NCI-H345 treated with DMSO at 0.1 percent for 48 hours (cell line): ENCODE measurements at regions not wholly inside any gene's neighbourhood (a gene's known extent, or its start where the extent isn't known, plus 50 kb on each side); places are given as distances from the start of the nearest gene placed in this dataset.
A peak's percentile ranks its signal among the peaks of the same experiment; 100 is the strongest.
"Not testable (repeated sequence)": the region's sequence is repeated elsewhere in the genome, so short reads cannot be mapped to it uniquely, and the experiment has no call there.

ENCODE experiments used
- DNase-seq: peaks from one replicate; lab custom pipeline; 2025; ENCODE audit not compliant: unreplicated experiment; lab: John Stamatoyannopoulos, UW

DNA sequence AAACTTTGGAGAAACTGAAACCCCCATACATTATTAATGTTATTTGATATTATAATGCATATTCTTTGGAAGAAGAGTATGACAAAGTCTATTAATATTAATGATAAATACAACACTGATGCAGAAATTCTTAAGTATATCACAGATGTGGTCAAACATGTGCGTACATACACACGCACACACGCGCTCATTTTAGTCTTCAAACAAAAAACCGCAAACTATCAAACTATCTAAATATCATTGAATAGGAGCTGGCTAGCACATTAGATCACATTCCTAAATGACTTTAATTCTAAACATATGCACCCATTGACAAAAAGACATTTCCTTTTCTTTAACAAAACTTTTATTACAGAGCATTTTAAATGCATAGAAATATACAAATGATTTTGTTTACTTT is 872.7 kb downstream of the SLC16A7 start:
- no peak for DNase-seq

DNA sequence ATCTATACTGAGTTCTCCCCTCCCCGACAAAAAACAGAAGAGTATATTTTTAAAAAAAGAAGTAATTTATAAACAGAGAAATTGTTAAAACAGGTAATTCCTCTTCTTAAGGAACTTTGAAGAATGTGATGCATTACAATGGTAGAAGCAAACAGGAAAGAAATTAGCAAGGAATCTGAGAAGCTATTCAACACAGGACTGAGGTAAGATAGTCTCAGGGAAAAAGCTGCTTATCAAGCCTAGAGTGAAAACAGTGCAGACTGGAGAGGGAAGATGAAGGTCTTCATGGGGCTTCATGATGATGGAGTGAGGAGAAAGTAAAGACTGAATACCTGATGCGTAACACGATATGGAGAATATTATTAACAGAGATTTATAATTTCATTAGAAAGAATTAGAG is 880.0 kb downstream of the SLC16A7 start:
- DNase-seq: no peak

DNA sequence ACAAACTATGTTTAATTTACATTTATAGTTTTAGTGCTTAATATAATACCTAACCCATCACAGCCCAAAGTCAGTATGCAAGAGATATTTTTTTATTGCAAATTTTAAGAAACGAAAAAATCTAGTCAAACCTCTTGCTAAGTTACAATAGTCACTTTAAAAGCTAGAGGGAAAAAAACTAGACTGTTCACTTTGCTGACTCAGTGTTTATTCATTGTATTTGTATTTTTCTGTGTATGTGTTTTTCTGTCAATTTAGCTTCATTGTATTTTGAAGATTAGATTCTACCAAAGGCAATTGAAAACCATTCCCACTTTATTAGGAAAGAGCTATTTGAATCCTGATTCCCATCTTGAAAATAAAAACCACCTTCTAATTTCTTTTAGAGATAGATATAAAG is 891.5 kb downstream of the SLC16A7 start:
- DNase-seq: no peak

DNA sequence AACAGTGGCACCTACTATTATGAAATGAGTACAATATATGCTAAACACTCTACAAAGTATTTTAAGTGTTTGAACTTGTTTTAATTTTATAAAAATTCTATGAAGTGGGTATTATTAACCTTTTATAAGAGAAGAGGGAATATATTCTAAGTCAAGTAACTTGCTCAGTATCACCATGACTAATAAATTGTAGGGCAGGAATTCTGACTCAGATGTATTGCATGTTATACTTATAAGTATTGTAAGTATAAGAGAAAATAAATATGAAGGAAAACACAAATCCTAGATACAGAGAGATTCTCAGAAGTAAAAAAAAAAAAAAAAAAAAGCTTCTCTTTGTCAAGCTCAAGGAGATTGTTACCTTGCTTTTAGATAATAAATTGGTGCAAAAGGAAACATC is 893.2 kb downstream of the SLC16A7 start:
- no peak for DNase-seq

DNA sequence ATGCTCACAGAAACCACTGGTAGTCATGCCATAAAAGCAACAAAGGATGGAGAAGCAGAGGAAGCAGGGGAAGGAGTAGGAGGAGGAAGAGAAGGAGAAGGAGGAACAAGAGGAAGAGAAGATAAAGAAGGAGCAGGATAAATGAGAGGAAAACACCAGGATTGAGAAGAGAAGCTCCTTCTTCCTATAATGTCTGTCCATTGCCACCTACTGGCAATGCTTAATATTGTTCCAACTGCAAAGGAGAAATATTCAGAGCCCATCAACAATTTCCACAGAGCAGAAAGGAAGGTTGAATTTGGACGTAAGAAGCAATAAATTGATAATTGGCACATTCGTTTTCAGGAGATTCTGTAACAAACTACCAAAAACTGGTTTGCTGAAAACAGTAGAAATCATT is 898.4 kb downstream of the SLC16A7 start:
- DNase-seq: peak; percentile 3

DNA sequence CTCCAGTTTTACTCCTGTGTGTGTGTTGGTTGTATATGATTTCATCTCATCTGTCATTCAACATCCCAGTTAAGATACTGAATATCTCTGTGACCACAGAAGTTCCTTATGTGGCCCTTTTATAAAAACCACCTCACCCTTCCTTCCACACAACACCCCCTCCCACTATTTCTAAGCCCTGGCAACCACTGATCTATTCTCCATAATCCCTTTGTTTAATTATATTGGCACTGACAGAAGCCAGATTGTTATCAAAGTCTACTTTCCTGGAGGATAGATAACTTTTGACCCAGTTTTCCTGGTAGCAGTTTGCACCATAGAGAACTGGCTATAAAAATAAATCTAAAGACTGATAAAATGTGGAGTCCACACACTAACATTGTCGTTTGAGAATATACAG is 902.8 kb downstream of the SLC16A7 start:
- DNase-seq: no peak

DNA sequence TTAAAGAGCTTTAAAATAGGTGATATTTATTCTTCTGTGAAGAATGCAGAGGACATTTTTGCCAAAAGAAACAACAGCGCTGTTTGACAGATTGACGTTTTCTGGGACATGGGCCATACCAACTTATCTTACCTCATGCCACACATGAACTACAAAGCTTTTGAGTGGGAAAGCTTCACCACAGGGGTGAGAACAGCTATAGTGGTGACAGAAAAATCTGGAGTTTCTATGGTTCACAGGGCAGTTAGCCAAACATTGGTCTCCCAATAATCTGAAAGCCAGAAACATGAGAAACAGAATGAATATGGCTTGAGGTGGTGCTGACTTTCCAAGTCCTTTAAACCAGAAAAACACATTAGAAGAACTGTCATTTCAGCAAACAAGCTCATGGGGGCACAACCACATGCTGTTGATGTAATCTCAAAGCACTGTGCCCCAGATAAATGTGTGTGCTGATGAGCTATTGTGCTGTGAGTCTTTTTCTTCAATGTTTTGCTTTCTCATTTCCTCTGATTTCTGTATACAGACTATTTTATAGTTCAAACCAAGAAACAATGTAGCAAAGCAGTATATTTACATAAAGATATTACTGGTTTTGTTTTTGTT is 905.4 kb downstream of the SLC16A7 start:
- DNase-seq: no peak

DNA sequence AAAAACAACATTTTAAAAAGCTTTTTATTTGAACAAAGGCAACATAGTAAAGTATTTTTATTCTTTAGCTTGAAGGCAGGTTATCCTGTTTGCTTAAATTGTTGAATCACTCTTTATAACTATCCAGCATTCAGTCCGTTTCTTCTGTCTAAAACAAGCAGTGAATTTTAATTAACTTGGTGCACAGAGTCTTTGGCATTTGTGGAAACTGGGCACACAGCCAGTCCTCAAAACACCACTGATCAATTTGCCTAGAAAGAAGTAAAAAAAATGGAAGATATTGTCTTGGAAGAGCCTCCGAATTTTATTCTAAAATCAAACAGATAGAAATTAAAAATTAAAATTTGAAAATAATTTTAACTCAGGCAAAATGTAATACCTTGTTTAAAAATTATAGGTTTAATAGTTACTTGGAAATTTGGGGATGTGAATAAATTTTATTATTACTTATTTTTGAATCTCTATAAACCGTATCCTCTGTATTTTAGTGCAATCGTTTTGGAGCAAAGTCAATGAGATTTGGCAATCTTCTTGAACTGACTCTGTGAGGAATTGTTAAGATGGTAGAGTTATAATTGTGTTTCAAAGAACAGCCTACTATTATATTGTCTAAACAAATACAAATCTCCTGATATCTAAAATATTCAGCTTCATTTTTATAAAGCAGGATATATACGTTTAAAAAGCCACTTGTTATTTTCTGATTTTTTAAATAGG is 927.0 kb downstream of the SLC16A7 start:
- no peak for DNase-seq

DNA sequence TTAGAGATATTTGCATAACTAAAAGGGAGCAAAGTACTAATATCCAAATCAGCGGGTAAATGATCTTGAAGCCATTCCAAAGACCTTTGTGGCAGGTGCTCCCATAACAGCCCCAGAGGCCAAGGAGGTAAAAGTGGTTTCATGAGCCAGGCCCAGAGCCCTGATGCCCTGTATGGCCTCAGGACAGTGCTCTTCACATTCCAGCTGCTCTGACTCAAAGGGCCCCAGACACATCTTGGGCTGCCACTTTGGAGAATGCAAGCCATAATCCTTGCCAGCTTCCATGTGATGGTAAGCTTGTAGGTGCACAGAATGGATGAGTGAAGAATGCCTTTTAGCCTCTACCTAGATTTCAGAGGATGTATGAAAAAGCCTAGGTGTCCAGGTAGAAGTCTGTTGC is 933.4 kb downstream of the SLC16A7 start:
- no peak for DNase-seq

DNA sequence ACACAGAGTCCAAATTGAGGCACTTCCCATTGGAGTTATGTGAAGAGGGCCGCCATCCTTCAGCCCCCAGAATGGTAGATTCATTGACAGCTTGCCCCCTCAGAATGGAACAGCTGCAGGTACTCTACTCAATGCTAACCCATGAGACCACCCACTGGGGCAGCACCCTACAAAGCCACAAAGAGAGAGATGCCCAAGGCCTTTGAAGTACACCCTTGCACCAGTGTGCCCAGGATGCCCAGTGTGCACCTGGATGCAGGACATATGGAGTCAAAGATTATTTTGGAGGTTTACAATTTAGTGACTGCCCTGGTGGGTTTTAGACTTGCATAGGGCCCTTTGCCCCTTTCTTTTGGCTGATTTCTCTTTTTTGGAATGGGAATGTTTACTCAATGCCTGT is 933.9 kb downstream of the SLC16A7 start:
- DNase-seq: no peak

DNA sequence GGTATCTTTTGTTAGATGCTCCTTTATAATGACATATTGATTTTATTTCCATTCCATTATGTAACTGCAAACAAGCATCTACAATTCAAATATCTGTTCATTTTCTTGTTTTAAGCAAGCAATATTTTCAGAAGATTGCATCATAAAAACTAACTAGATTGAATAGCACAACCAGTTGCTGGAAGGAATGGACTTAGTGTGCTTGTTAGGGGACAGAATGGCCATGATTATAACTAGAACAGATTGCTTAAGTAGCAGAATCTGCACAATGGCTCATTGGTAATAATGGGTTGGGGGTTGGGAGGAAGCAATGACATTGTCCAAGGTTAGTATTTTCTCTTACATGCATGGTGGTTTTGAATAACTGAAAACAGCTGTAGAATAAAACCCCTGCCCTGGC is 939.5 kb downstream of the SLC16A7 start:
- no peak for DNase-seq

DNA sequence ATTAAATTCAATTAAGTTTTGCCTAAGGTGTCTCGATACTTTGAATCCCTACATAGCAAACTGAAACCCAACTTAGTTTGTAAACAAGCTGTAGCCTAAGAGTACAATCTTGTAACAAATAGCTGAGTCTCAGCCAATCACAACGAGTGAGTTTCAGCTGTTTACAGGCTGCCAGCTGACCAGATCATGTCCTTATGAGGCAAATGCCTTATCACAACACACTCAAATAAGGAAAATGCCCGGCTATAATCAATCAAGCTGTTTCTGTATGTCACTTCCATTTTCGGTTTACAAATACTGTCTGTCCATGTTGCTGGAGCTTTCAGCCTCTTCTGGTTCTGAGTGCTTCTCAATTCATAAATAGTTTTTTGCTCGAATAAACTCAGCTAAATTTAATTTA is 943.8 kb downstream of the SLC16A7 start:
- DNase-seq: no peak

DNA sequence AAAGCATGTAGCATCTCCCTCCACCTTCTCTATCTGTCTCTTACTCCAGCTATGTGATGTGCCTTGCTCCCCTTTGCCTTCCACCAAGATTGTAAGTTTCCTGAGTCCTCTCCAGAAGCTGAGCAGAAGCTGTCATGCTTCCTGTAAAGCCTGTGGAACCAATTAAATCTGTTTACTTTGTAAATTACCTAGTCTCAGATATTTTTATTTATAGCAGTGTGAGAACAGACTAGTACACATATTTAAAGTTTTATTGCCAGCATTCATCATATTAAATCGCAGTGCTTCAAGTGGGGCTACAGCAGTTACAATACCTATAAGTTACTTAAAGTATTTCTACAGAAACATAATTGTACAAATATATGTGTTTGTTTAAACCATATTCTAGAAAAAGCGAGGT is 973.1 kb downstream of the SLC16A7 start:
- no peak for DNase-seq

DNA sequence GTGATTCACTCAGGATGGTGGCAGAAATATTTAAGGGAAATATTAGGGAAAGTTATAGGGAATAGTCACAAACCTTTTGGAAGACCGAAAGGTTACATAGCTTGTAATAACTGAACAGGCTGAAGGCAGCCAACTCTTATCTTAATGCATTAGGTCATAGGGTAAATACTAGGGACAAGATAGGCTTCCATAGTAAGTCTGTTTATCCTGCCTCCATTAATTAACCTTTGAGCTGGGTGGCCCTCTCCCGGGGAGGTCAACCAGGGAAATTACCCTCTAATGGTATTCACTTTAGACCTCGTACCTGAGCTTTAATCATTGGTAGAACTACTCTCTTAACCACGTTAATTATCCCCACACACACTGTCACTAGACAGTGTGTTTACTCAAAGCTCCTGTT is 981.8 kb downstream of the SLC16A7 start:
- no peak for DNase-seq

DNA sequence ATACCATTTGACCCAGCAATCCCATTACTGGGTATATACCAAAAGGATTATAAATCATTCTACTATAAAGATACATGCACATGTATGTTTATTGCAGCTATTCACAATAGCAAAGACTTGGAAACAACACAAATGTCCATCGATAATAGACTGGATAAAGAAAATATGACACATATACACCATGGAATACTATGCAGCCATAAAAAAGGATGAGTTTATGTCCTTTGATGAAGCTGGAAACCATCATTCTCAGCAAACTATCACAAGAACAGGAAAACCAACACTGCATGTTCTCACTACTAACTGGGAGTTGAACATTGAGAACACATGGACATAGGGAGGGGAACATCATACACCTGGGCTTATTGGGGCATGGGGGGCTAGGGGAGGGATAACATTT is 991.8 kb downstream of the SLC16A7 start:
- DNase-seq: not testable (repeated sequence)

DNA sequence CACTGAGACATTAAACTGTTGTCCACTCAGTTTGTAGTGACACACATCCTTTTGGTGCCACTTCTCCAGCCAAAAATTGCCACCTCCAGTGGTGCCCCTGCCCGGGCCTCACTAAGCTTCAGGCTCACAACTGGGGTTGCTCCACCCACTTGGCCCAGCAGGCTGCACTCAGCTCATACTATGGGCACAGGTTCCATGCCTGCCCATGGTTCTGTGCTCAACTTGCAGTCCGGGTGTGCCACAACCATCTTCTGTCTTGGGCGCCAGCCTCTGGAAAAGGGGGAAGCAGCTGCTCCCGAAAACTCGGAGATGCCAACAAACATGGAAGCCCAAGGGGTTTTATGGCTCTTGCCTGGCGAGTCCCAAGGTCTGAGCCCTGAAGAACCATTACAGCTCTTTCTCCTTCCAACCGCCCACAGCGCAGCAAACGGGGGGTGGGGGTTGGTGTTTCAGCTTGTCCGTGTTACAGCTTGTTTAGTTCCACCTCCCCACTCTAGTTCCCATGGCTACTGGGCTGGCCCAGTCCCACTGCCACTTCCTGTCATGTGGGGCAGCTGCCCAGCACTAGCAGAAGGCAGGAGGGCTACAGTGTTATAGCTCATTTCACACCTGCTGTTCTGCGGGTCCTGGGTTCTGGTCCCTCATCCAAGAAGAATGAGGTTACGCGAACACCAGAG is 998.3 kb downstream of the SLC16A7 start:
- no peak for DNase-seq

DNA sequence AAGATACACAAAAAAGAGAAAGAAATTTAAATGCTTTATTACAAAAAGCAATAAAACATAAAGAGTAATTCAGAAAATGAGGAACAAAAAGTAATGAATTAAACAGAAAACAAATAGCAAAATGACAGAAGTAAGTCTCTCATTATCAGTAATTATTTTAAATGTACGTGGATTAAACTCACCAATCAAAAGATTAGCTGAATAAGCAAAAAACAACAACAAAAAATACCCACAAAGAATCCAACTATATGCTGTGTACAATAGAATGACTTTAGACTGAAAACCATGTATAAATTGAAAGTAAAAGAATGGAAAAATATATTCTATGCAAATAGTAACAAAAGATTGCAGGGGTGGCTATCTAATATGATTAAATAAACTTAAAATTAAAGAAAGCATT is 1006.8 kb downstream of the SLC16A7 start:
- DNase-seq: no peak

DNA sequence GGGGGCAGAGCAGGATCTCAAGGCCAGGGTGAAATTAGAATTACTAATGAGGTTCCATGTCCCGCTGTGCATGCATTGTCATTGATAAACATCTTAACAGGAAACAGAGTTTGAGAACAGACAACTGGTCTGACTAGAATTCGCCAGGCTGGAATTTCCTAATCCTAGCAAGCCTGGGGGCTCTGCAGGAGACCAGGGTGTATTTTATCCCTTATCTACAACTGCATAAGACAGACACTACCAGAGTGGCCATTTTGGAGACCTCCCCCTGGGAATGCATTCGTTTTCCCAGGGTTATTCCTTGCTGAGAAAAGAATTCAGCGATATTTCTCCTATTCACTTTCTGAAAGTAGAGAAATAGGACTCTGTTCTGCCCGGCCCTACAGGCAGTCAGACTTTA is 1007.6 kb downstream of the SLC16A7 start:
- not testable (repeated sequence) for DNase-seq

DNA sequence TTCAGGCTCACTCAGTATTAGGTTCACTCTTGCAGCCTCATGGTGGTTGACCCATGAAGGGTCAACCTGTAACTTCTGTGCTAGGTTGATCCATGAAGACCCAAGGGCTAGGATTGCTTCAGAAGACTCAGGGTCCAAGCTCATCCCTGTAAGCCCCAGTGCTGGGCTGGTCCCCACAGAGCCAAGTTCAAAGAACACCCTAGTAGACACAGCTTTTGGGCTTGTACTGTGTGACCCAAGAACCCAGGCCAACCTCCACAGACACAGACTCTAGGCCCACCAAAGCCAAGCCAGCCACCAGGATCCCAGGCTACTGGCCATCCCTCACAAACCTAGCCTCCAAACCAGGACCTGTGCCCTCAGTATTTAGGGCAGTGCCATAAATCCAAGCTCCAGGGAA is 1020.6 kb downstream of the SLC16A7 start:
- no peak for DNase-seq

DNA sequence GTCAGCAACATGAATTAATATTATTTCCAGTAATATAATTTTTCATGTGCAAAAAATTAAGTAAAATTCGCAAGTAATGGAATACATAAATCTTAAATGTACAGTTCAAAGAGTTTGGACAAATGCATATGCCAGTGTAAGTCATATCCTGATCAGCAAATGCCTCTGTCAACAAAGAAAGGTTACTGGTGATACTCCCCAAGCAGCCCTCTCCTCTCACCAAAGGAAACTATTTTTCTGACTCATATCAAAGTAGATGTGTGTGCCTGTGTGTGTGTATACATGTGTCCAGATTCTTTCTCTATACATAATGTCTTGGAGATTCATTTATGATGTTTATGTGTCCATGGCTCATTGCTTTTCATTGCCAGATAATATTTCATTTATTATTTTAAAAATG is 1035.0 kb downstream of the SLC16A7 start:
- no peak for DNase-seq

DNA sequence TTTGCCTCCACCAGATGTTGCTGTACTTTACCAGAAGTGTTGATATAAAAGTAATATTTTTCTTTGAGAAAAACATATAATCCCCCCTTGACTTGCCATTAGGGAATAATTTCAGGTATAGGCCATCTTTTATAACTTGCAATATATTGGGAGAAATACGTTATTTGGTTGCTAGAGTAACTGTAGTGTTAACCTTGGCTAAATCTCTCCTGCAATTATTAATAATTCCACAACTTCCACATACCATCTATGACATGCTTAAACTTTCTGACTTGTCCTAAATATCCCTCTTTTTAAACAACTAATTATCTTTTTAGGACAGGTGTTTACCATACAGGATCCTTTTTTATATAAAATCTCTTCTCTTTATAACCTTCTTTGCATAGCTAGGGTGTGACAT is 1048.2 kb downstream of the SLC16A7 start:
- DNase-seq: no peak

DNA sequence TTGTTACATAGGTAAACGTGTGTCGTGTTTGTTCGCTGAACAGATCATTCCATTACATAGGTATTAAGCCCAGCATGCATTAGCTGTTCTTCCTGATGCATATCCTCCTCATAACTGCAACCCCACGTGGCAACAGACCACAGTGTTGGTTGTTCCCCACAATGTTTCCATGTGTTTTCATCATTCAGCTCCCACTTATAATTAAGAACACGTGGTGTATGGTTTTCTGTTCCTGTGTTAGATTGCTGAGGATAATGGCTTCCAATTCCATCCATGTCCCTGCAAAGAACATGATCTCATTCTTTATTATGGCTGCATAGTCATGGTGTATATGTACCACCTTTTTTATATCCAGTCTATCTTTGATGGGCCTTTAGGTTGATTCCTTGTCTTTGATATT is 1071.1 kb downstream of the SLC16A7 start:
- DNase-seq: no peak

DNA sequence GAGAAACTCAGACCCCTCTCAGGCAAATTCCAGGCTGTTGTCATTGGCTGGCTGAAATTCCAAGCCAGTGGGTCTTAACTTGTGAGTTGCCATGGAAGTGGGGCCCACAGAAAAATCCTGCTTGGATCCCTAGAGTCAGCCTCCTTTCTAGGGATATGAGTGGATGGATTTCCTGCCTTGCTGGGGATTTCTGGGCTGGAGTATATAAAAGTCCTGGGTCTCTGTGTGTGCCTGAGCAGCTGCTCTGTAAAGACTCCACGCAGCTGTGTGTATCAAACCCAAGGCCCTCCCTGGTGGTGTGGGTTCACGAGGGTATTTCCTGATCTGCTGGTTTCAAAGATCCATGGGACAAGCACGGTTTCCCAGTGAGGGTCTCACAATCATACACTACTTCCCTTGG is 1077.1 kb downstream of the SLC16A7 start:
- DNase-seq: no peak
